SK-N-SH treated with all-trans-retinoic acid at 6 μM for 48 hours (cell line): ENCODE measurements at regions not wholly inside any gene's neighbourhood (a gene's known extent, or its start where the extent isn't known, plus 50 kb on each side); places are given as distances from the start of the nearest gene placed in this dataset.

Source experiments
- ATAC-seq: fragments of 200-7000 bp; cut with Tn5 transposase; 3 replicates; pipeline ENCODE4 v1.9.1; 2020; ENCODE audit warnings: mild to moderate bottlenecking, moderate library complexity
- ARNTL ChIP-seq: fragments of 450-650 bp; formaldehyde crosslinking; IDR thresholded peaks from 2 replicates; pipeline ENCODE4 v1.5.0; 2020; ENCODE audit warnings: low read depth, mild to moderate bottlenecking, moderate library complexity, borderline replicate concordance
- BACH2 ChIP-seq: fragments of 250-450 bp; sonication (Bioruptor Pico); IDR thresholded peaks from 2 replicates; pipeline ENCODE4 v1.9.0; 2021; ENCODE audit warnings: mild to moderate bottlenecking, borderline replicate concordance
- CSDC2 ChIP-seq: fragments of 250-450 bp; sonication (Bioruptor Pico); IDR thresholded peaks from 2 replicates; pipeline ENCODE4 v1.5.0; 2020; ENCODE audit warnings: mild to moderate bottlenecking, moderate library complexity
- CSRNP3 ChIP-seq: fragments of 250-450 bp; sonication (Bioruptor Pico); IDR thresholded peaks from 2 replicates; pipeline ENCODE4 v1.5.1; 2021; ENCODE audit warnings: mild to moderate bottlenecking, moderate library complexity
- ESRRG ChIP-seq: fragments of 250-450 bp; sonication (Bioruptor Pico); IDR thresholded peaks from 2 replicates; pipeline ENCODE4 v1.6.1; 2021; ENCODE audit warnings: mild to moderate bottlenecking
- GLIS3 ChIP-seq: fragments of 250-450 bp; sonication (Bioruptor Pico); IDR thresholded peaks from 2 replicates; pipeline ENCODE4 v1.5.0; 2020; ENCODE audit warnings: mild to moderate bottlenecking, moderate library complexity
- ISL1 ChIP-seq: fragments of 250-450 bp; sonication (Bioruptor Pico); IDR thresholded peaks from 2 replicates; pipeline ENCODE4 v2.1.2; 2022; ENCODE audit warnings: mild to moderate bottlenecking, moderate library complexity
- OSR1 ChIP-seq: fragments of 250-450 bp; sonication (Bioruptor Pico); IDR thresholded peaks from 2 replicates; pipeline ENCODE4 v1.8.0; 2022; ENCODE audit warnings: moderate library complexity, mild to moderate bottlenecking, inconsistent platforms
- POU6F1 ChIP-seq: fragments of 250-450 bp; sonication (Bioruptor Pico); IDR thresholded peaks from 2 replicates; pipeline ENCODE4 v1.8.0; 2021; ENCODE audit warnings: low read depth, mild to moderate bottlenecking, moderate library complexity, borderline replicate concordance
- PPARA ChIP-seq: fragments of 250-450 bp; sonication (Bioruptor Pico); IDR thresholded peaks from 2 replicates; pipeline ENCODE4 v1.5.0; 2020; ENCODE audit warnings: mild to moderate bottlenecking, borderline replicate concordance
- RARB ChIP-seq: fragments of 250-450 bp; sonication (Bioruptor Pico); IDR thresholded peaks from 2 replicates; pipeline ENCODE4 v1.8.0; 2021; ENCODE audit warnings: mild to moderate bottlenecking, moderate library complexity
- SNAI2 ChIP-seq: fragments of 250-450 bp; sonication (Bioruptor Pico); IDR thresholded peaks from 2 replicates; pipeline ENCODE4 v1.5.0; 2020; ENCODE audit warnings: mild to moderate bottlenecking, moderate library complexity
- TOX ChIP-seq: fragments of 250-450 bp; sonication (Bioruptor Pico); IDR thresholded peaks from 2 replicates; pipeline ENCODE4 v1.8.0; 2021; ENCODE audit warnings: mild to moderate bottlenecking, moderate library complexity, borderline replicate concordance
- TSHZ2 ChIP-seq: fragments of 250-450 bp; sonication (Bioruptor Pico); IDR thresholded peaks from 2 replicates; pipeline ENCODE4 v1.5.0; 2020; ENCODE audit warnings: mild to moderate bottlenecking, moderate library complexity
- ZFP3 ChIP-seq: fragments of 250-450 bp; sonication (Bioruptor Pico); IDR thresholded peaks from 2 replicates; pipeline ENCODE4 v1.5.0; 2020; ENCODE audit warnings: mild to moderate bottlenecking, moderate library complexity
- ZFP30 ChIP-seq: fragments of 450-650 bp; formaldehyde crosslinking; IDR thresholded peaks from 2 replicates; pipeline ENCODE4 v1.5.0; 2022; ENCODE audit warnings: mild to moderate bottlenecking, moderate library complexity
- ZNF565 ChIP-seq: fragments of 450-650 bp; formaldehyde crosslinking; conservative IDR thresholded peaks from 2 replicates; pipeline ENCODE4 v1.5.0; 2020; ENCODE audit warnings: low read depth, mild to moderate bottlenecking, moderate library complexity
- ZNF70 ChIP-seq: fragments of 450-650 bp; formaldehyde crosslinking; IDR thresholded peaks from 2 replicates; pipeline ENCODE4 v1.5.0; 2020; ENCODE audit warnings: mild to moderate bottlenecking, moderate library complexity
- ZNF8 ChIP-seq: fragments of 450-650 bp; formaldehyde crosslinking; IDR thresholded peaks from 2 replicates; pipeline ENCODE4 v1.5.0; 2020; ENCODE audit warnings: mild to moderate bottlenecking, moderate library complexity

DNA sequence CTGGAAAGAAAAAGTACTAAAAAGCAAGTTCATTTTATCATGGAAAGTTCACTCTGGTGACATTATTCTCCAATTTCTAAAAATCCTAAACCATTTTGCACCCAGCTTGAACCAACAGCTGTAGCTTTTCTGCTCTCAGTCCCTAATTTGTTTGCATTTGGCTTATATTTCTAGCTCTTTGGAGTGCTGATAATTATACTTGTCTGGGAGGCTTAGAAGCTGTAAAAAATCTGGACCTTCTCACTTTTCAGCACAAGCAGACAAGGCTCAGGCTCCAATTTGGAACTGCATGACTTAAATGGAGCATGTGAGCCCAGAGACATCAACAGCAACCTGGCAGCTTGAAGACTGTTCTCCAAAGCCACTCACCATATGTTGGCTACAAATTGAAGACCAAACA is 170.9 kb upstream of the PCDH18 start (continued):
- TF ChIP-seq SNAI2 (no peak), PPARA (CRISPR knock-in tag) (no peak), ZFP3 (no peak), BACH2 (CRISPR knock-in tag) (no peak), RARB (CRISPR knock-in tag) (no peak), POU6F1 (no peak), CSRNP3 (CRISPR knock-in tag) (no peak), CSDC2 (CRISPR knock-in tag) (no peak)

DNA sequence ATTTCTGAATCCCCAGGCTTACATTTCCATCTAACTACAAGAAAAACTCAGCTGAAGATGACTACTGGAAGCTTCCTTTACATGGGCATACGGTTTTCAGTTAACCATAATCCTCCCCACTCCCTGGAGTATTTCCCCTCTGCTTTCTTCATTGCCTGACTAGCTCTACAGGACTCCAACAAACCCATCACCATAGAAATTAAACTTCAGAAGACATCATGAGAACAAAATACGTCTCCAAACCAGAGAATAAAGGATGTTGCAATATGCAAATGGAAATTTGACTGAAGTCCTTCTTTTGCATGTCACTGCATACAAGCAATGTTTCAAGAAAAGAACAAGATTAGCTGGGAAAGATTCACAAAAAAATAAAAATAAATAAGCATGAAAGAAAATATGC is 170.2 kb upstream of the PCDH18 start:
- TF ChIP-seq GLIS3 (CRISPR knock-in tag), result no peak
- TF ChIP-seq RARB (CRISPR knock-in tag), result no peak
- no peak for TF ChIP-seq POU6F1
- no peak for TF ChIP-seq ZNF565
- no peak for TF ChIP-seq ISL1 (CRISPR knock-in tag)
- no peak for TF ChIP-seq PPARA (CRISPR knock-in tag)
- TF ChIP-seq ZNF70 (CRISPR knock-in tag), result no peak
- no peak for TF ChIP-seq BACH2 (CRISPR knock-in tag)
- no peak for TF ChIP-seq ZFP3
- no peak for TF ChIP-seq SNAI2
- no peak for TF ChIP-seq TOX (CRISPR knock-in tag)
- no peak for TF ChIP-seq ARNTL (CRISPR knock-in tag)
- no peak for ATAC-seq

- no peak for ATAC-seq
Measured at GRCh38 chr4:137701401-137701800, 169.1 kb upstream of the PCDH18 start.

More at GRCh38 chr4:137701401-137701800, 169.1 kb upstream of the PCDH18 start:
- no peak for TF ChIP-seq PPARA (CRISPR knock-in tag)
- TF ChIP-seq ZNF70 (CRISPR knock-in tag), result no peak
- no peak for TF ChIP-seq GLIS3 (CRISPR knock-in tag)
- TF ChIP-seq TOX (CRISPR knock-in tag), result no peak
- TF ChIP-seq ISL1 (CRISPR knock-in tag), result no peak
- TF ChIP-seq POU6F1, result no peak
- TF ChIP-seq BACH2 (CRISPR knock-in tag), result no peak
- TF ChIP-seq CSRNP3 (CRISPR knock-in tag), result no peak
- no peak for TF ChIP-seq TSHZ2 (CRISPR knock-in tag)
- no peak for TF ChIP-seq ZFP30 (CRISPR knock-in tag)
- no peak for TF ChIP-seq ESRRG (CRISPR knock-in tag)
- TF ChIP-seq OSR1 (CRISPR knock-in tag), result no peak
- no peak for TF ChIP-seq ZNF8 (CRISPR knock-in tag)
- no peak for TF ChIP-seq SNAI2
